SK-N-SH treated with all-trans-retinoic acid at 6 μM for 48 hours (cell line): ENCODE measurements at regions not wholly inside any gene's neighbourhood (a gene's known extent, or its start where the extent isn't known, plus 50 kb on each side); places are given as distances from the start of the nearest gene placed in this dataset.

Experiments used
- ATAC-seq: fragments of 200-7000 bp; cut with Tn5 transposase; 3 replicates; pipeline ENCODE4 v1.9.1; 2020; ENCODE audit warnings: mild to moderate bottlenecking, moderate library complexity
- ARNTL ChIP-seq: fragments of 450-650 bp; formaldehyde crosslinking; IDR thresholded peaks from 2 replicates; pipeline ENCODE4 v1.5.0; 2020; ENCODE audit warnings: low read depth, mild to moderate bottlenecking, moderate library complexity, borderline replicate concordance
- BACH2 ChIP-seq: fragments of 250-450 bp; sonication (Bioruptor Pico); IDR thresholded peaks from 2 replicates; pipeline ENCODE4 v1.9.0; 2021; ENCODE audit warnings: mild to moderate bottlenecking, borderline replicate concordance
- ESRRG ChIP-seq: fragments of 250-450 bp; sonication (Bioruptor Pico); IDR thresholded peaks from 2 replicates; pipeline ENCODE4 v1.6.1; 2021; ENCODE audit warnings: mild to moderate bottlenecking
- OSR1 ChIP-seq: fragments of 250-450 bp; sonication (Bioruptor Pico); IDR thresholded peaks from 2 replicates; pipeline ENCODE4 v1.8.0; 2022; ENCODE audit warnings: moderate library complexity, mild to moderate bottlenecking, inconsistent platforms
- PPARA ChIP-seq: fragments of 250-450 bp; sonication (Bioruptor Pico); IDR thresholded peaks from 2 replicates; pipeline ENCODE4 v1.5.0; 2020; ENCODE audit warnings: mild to moderate bottlenecking, borderline replicate concordance
- RARB ChIP-seq: fragments of 250-450 bp; sonication (Bioruptor Pico); IDR thresholded peaks from 2 replicates; pipeline ENCODE4 v1.8.0; 2021; ENCODE audit warnings: mild to moderate bottlenecking, moderate library complexity
- SNAI2 ChIP-seq: fragments of 250-450 bp; sonication (Bioruptor Pico); IDR thresholded peaks from 2 replicates; pipeline ENCODE4 v1.5.0; 2020; ENCODE audit warnings: mild to moderate bottlenecking, moderate library complexity
- TCF4 ChIP-seq: fragments of 250-450 bp; sonication (Bioruptor Pico); IDR thresholded peaks from 2 replicates; pipeline ENCODE4 v1.8.0; 2021; ENCODE audit warnings: mild to moderate bottlenecking, moderate library complexity, borderline replicate concordance
- TOX ChIP-seq: fragments of 250-450 bp; sonication (Bioruptor Pico); IDR thresholded peaks from 2 replicates; pipeline ENCODE4 v1.8.0; 2021; ENCODE audit warnings: mild to moderate bottlenecking, moderate library complexity, borderline replicate concordance
- ZC3H10 ChIP-seq: fragments of 250-450 bp; sonication (Bioruptor Pico); IDR thresholded peaks from 2 replicates; pipeline ENCODE4 v1.5.1; 2021; ENCODE audit warnings: mild to moderate bottlenecking, moderate library complexity
- ZFP3 ChIP-seq: fragments of 250-450 bp; sonication (Bioruptor Pico); IDR thresholded peaks from 2 replicates; pipeline ENCODE4 v1.5.0; 2020; ENCODE audit warnings: mild to moderate bottlenecking, moderate library complexity
- ZNF70 ChIP-seq: fragments of 450-650 bp; formaldehyde crosslinking; IDR thresholded peaks from 2 replicates; pipeline ENCODE4 v1.5.0; 2020; ENCODE audit warnings: mild to moderate bottlenecking, moderate library complexity
- ZNF8 ChIP-seq: fragments of 450-650 bp; formaldehyde crosslinking; IDR thresholded peaks from 2 replicates; pipeline ENCODE4 v1.5.0; 2020; ENCODE audit warnings: mild to moderate bottlenecking, moderate library complexity
- TF ChIP-seq, protein P1 (sequence below): fragments of 250-450 bp; sonication (Bioruptor Pico); IDR thresholded peaks from 2 replicates; pipeline ENCODE4 v1.5.1; 2020; ENCODE audit warnings: low read depth, mild to moderate bottlenecking, moderate library complexity
- TF ChIP-seq, protein P2 (sequence below): fragments of 250-450 bp; sonication (Bioruptor Pico); IDR thresholded peaks from 2 replicates; pipeline ENCODE4 v1.5.1; 2021; ENCODE audit warnings: mild to moderate bottlenecking, moderate library complexity
- TF ChIP-seq, protein P3 (sequence below): fragments of 250-450 bp; sonication (Bioruptor Pico); IDR thresholded peaks from 2 replicates; pipeline ENCODE4 v1.8.0; 2020; ENCODE audit warnings: mild to moderate bottlenecking, moderate library complexity, borderline replicate concordance
- TF ChIP-seq, protein P4 (sequence below): fragments of 250-450 bp; sonication (Bioruptor Pico); IDR thresholded peaks from 2 replicates; pipeline ENCODE4 v1.5.0; 2020; ENCODE audit warnings: mild to moderate bottlenecking, moderate library complexity

DNA sequence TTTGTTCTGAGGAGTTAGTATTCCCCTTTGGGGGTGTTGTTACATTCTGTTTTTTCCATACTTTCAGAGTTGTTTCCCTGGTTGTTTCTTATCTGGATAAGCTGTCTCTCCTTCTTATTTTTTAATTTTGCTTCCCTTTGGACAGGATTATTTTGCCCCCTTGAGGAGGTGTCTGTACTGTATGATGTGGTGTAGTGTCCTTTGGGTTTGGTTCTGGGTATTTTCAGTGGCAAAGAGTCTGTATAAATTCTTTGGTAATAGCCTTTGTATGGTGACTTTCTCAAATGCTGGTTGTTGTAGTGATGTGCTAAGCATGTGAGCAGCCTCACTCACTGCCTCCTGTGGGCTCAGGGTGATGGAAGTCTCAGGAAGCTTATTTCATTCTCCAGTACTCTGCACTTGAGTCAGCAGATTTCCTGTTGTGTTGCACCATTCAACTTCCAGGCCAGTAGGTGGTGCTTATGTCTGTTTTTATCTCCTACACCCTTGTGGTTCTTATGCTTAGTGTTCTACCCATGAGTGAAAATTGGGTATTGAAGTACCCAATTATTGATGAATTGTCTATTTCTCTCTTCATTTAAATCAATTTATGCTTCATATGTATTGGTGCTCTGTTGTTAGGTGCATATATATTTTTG is 103.3 kb upstream of the PMCH start:
- TF ChIP-seq ZNF70 = no peak
- no peak for TF ChIP-seq PPARA
- no peak for TF ChIP-seq SNAI2 (CRISPR knock-in tag)
- TF ChIP-seq, protein P1, sequence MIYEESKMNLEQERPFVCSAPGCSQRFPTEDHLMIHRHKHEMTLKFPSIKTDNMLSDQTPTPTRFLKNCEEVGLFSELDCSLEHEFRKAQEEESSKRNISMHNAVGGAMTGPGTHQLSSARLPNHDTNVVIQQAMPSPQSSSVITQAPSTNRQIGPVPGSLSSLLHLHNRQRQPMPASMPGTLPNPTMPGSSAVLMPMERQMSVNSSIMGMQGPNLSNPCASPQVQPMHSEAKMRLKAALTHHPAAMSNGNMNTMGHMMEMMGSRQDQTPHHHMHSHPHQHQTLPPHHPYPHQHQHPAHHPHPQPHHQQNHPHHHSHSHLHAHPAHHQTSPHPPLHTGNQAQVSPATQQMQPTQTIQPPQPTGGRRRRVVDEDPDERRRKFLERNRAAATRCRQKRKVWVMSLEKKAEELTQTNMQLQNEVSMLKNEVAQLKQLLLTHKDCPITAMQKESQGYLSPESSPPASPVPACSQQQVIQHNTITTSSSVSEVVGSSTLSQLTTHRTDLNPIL (CRISPR knock-in tag) = no peak
- no peak for TF ChIP-seq TCF4 (CRISPR knock-in tag)
- TF ChIP-seq, protein P2, sequence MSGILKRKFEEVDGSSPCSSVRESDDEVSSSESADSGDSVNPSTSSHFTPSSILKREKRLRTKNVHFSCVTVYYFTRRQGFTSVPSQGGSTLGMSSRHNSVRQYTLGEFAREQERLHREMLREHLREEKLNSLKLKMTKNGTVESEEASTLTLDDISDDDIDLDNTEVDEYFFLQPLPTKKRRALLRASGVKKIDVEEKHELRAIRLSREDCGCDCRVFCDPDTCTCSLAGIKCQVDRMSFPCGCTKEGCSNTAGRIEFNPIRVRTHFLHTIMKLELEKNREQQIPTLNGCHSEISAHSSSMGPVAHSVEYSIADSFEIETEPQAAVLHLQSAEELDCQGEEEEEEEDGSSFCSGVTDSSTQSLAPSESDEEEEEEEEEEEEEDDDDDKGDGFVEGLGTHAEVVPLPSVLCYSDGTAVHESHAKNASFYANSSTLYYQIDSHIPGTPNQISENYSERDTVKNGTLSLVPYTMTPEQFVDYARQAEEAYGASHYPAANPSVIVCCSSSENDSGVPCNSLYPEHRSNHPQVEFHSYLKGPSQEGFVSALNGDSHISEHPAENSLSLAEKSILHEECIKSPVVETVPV = no peak
- no peak for TF ChIP-seq BACH2 (CRISPR knock-in tag)
- no peak for TF ChIP-seq ZC3H10 (CRISPR knock-in tag)
- TF ChIP-seq RARB (CRISPR knock-in tag) = no peak
- no peak for TF ChIP-seq ZFP3 (CRISPR knock-in tag)
- TF ChIP-seq, protein P3, sequence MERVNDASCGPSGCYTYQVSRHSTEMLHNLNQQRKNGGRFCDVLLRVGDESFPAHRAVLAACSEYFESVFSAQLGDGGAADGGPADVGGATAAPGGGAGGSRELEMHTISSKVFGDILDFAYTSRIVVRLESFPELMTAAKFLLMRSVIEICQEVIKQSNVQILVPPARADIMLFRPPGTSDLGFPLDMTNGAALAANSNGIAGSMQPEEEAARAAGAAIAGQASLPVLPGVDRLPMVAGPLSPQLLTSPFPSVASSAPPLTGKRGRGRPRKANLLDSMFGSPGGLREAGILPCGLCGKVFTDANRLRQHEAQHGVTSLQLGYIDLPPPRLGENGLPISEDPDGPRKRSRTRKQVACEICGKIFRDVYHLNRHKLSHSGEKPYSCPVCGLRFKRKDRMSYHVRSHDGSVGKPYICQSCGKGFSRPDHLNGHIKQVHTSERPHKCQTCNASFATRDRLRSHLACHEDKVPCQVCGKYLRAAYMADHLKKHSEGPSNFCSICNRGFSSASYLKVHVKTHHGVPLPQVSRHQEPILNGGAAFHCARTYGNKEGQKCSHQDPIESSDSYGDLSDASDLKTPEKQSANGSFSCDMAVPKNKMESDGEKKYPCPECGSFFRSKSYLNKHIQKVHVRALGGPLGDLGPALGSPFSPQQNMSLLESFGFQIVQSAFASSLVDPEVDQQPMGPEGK (CRISPR knock-in tag) = no peak
- TF ChIP-seq, all 23 proteins: peak for 0
- peak; percentile 86 for ATAC-seq

DNA sequence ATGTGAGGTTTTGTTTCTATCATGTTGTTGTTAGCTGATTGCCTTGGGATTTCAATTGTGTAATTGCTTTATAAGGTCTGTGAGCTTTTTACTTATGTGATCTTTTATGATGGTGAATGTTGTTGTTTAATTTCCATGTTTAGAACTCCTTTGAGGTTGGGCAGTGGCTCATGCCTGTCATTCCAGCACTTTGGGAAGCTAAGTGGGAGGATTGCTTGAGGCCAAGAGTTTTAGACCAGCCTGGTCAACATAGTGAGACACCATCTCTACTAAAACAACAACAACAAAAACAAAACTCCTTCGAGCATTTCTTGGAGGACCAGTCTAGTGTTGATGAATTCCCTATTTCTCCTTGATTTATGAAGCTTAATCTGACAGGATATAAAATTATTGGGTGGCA is 102.1 kb upstream of the PMCH start:
- TF ChIP-seq BACH2 (CRISPR knock-in tag) (no peak), ESRRG (CRISPR knock-in tag) (no peak), ARNTL (no peak), OSR1 (CRISPR knock-in tag) (no peak), TCF4 (CRISPR knock-in tag) (no peak), TOX (CRISPR knock-in tag) (no peak)
- TF ChIP-seq, protein P4, sequence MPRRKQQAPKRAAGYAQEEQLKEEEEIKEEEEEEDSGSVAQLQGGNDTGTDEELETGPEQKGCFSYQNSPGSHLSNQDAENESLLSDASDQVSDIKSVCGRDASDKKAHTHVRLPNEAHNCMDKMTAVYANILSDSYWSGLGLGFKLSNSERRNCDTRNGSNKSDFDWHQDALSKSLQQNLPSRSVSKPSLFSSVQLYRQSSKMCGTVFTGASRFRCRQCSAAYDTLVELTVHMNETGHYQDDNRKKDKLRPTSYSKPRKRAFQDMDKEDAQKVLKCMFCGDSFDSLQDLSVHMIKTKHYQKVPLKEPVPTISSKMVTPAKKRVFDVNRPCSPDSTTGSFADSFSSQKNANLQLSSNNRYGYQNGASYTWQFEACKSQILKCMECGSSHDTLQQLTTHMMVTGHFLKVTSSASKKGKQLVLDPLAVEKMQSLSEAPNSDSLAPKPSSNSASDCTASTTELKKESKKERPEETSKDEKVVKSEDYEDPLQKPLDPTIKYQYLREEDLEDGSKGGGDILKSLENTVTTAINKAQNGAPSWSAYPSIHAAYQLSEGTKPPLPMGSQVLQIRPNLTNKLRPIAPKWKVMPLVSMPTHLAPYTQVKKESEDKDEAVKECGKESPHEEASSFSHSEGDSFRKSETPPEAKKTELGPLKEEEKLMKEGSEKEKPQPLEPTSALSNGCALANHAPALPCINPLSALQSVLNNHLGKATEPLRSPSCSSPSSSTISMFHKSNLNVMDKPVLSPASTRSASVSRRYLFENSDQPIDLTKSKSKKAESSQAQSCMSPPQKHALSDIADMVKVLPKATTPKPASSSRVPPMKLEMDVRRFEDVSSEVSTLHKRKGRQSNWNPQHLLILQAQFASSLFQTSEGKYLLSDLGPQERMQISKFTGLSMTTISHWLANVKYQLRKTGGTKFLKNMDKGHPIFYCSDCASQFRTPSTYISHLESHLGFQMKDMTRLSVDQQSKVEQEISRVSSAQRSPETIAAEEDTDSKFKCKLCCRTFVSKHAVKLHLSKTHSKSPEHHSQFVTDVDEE = no peak
- ATAC-seq = no peak

DNA sequence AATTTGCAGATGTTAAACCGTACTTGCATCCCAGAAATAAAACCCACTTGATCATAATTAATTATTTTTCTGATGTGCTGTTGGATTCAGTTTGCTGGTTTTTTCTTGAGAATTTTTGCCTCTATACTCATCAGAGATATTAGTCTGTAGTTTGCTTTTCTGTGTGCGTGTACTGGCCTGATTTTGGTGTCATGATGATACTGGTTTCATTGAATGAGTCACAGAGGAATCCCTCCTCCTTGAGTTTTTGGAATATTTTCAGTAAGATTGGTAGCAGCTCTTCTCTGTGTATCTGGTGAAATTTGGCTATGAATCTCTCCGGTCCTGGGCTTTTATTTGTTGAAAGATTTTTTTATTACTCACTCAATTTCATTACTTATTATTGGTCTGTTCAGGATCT is 100.4 kb upstream of the PMCH start:
- no peak for ATAC-seq
- TF ChIP-seq, protein P3 (CRISPR knock-in tag) = no peak
- no peak for TF ChIP-seq ZC3H10 (CRISPR knock-in tag)
- TF ChIP-seq PPARA = no peak
- TF ChIP-seq, protein P1 (CRISPR knock-in tag) = no peak
- TF ChIP-seq TOX (CRISPR knock-in tag) = no peak
- TF ChIP-seq ZNF8 (CRISPR knock-in tag) = no peak
- TF ChIP-seq TCF4 (CRISPR knock-in tag) = no peak
